ENCODE measurements at regions not wholly inside any gene's neighbourhood (a gene's known extent, or its start where the extent isn't known, plus 50 kb on each side); places are given as distances from the start of the nearest gene placed in this dataset.

DNA sequence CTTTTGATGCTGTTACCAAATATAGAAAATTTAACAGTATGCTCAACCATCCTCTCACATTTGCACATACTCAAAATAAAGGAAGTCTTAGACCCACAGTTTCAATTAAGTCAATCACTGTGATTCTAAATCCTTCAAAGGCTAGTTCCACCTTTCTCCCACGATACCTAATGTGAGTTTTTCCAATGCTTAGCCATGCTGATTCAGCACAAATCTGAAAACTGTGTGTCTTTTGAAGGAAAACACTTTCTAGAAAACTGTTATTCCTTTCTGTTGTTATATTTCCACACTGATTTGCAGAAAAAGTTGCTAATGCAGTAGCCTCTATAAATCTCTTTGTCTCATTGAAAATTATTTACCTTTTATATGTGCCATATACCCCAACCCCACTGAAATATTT lies 645.7 kb downstream of the PRR16 start:
- TF ChIP-seq, protein P1, sequence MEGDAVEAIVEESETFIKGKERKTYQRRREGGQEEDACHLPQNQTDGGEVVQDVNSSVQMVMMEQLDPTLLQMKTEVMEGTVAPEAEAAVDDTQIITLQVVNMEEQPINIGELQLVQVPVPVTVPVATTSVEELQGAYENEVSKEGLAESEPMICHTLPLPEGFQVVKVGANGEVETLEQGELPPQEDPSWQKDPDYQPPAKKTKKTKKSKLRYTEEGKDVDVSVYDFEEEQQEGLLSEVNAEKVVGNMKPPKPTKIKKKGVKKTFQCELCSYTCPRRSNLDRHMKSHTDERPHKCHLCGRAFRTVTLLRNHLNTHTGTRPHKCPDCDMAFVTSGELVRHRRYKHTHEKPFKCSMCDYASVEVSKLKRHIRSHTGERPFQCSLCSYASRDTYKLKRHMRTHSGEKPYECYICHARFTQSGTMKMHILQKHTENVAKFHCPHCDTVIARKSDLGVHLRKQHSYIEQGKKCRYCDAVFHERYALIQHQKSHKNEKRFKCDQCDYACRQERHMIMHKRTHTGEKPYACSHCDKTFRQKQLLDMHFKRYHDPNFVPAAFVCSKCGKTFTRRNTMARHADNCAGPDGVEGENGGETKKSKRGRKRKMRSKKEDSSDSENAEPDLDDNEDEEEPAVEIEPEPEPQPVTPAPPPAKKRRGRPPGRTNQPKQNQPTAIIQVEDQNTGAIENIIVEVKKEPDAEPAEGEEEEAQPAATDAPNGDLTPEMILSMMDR (conservative IDR thresholded peaks at IDR 0.05) = no peak
- no peak for TF ChIP-seq ZFX (IDR thresholded peaks at IDR 0.05)

Data from C4-2B (cell line).